EH (cell line): ENCODE measurements at regions not wholly inside any gene's neighbourhood (a gene's known extent, or its start where the extent isn't known, plus 50 kb on each side); places are given as distances from the start of the nearest gene placed in this dataset.
A peak's percentile ranks its signal among the peaks of the same experiment; 100 is the strongest.

Experiments used
- DNase-seq: peaks from one replicate; pipeline ENCODE4 v3.0.0-alpha.2; 2015; ENCODE audit warnings: low read depth

- no peak for DNase-seq
Measured at GRCh38 chr7:7118822-7119221, 63.5 kb upstream of the C1GALT1 start.

- no peak for DNase-seq
Measured at GRCh38 chr7:7119729-7120128, 62.6 kb upstream of the C1GALT1 start.

DNA sequence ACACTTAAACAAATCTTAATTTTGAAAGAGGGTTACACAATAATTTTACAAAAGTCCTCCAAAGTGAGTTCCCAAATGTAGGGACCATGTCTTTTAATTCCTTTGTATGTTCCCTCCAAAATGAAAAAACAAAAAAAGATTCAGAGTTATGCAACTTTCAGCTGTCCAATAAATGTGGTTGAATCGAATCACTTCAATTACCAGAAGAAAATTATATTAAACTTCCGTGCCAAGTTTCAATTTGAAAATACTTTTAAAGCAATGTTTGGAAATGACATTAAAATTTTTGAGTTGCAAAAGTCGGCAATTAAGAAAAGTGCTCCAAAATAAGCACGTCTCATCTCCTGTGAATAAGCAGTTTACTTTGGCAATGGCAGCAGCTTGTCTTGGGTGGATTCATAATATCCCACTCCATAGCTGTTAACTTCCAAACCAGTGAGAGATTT is 60.3 kb upstream of the C1GALT1 start:
- DNase-seq: no peak

DNA sequence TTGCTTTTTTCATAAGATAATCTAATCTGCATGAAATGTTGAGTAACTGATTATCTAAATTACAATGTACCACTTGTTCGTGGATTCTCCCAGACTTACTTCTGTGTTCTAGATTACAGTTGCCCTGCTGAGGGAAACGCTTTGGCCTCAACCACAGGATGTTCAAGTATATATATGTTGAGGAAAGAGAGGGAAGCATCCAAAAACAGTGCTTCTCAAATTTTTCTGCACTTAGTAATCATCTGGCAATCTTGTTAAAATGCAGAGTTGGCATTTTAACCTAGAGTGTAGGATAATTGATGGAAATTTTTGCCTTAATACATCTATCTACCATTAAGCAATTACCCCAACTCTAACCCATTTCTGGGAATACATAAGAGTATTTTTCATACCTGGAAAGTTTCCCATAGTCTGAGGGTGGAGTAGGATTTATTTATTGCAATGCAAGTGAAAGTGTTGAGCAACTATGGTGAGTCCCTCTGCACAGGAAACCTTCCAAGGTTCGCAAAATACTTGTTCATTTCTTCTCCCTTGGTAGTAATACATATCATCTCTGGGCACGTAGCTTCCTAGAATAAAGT is 59.6 kb upstream of the C1GALT1 start:
- DNase-seq: peak; percentile 16

DNA sequence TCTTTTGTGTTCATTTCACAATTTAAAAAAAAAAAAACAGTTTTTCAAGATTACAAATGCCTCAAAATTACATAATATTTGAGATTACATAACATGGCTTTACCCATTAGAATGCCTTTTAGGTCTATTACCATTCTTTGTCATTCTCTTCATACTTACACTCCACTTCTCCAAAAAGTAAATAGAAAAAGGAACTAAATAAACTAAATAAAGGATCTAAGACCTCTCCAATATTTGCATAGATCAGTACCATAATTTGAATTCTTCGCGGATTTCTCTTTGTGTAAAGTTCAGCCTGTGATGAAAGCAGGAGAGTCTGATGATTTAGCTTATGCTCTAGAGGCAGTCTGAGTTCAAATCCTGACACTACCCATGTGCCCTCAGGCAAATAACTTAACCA is 56.4 kb upstream of the C1GALT1 start:
- DNase-seq: no peak

- DNase-seq: no peak
Measured at GRCh38 chr7:7127773-7128172, 54.6 kb upstream of the C1GALT1 start.

- no peak for DNase-seq
Measured at GRCh38 chr7:7129381-7129780, 53.0 kb upstream of the C1GALT1 start.

- DNase-seq: no peak
Measured at GRCh38 chr7:7131273-7131672, 51.1 kb upstream of the C1GALT1 start.
